GM10266 (cell line): ENCODE measurements at regions not wholly inside any gene's neighbourhood (a gene's known extent, or its start where the extent isn't known, plus 50 kb on each side); places are given as distances from the start of the nearest gene placed in this dataset.
A peak's percentile ranks its signal among the peaks of the same experiment; 100 is the strongest.

Experiments used
- DNase-seq: peaks from one replicate; pipeline ENCODE4 v3.0.0; 2012; ENCODE audit errors: extremely low spot score
- CTCF ChIP-seq: IDR thresholded peaks from 2 replicates; pipeline ENCODE4 v1.5.1; 2012; ENCODE audit warnings: mild to moderate bottlenecking, low read depth; ENCODE audit not compliant: control insufficient read depth, insufficient read depth; ENCODE audit errors: missing control alignments

GRCh38 chr10:91162050-91162494 lies 58.4 kb upstream of the PCGF5 start:
- no peak for DNase-seq
- no peak for TF ChIP-seq CTCF

- DNase-seq, result peak; percentile 78
- TF ChIP-seq CTCF, result no peak
Observed at GRCh38 chr10:91162495-91163268, 57.8 kb upstream of the PCGF5 start.

- peak; percentile 83 for DNase-seq
- peak; percentile 25 for TF ChIP-seq CTCF
Observed at GRCh38 chr10:91163269-91163868, 57.1 kb upstream of the PCGF5 start.

- DNase-seq, result peak; percentile 58
- TF ChIP-seq CTCF, result no peak
Observed at GRCh38 chr10:91163869-91164474, 56.5 kb upstream of the PCGF5 start.

- no peak for DNase-seq
- TF ChIP-seq CTCF, result no peak
Observed at GRCh38 chr10:91164520-91165065, 55.9 kb upstream of the PCGF5 start.

- DNase-seq, result no peak
- no peak for TF ChIP-seq CTCF
Observed at GRCh38 chr10:91167406-91167805, 53.1 kb upstream of the PCGF5 start.

- no peak for DNase-seq
Observed at GRCh38 chr10:91170418-91170817, 50.0 kb upstream of the PCGF5 start.

More at GRCh38 chr10:91170418-91170817, 50.0 kb upstream of the PCGF5 start:
- no peak for TF ChIP-seq CTCF
